Mucosa of gallbladder (tissue), 1 donor: ENCODE measurements at regions not wholly inside any gene's neighbourhood (a gene's known extent, or its start where the extent isn't known, plus 50 kb on each side); places are given as distances from the start of the nearest gene placed in this dataset.

Experiments used
- DNase-seq: peaks from one replicate; pipeline ENCODE4 v3.0.0-alpha.2; 2020; ENCODE audit warnings: low spot score
- donor health status: DM: no; HTN: no; CAD: no.

GRCh38 chr17:74049167-74049966 is 154.1 kb upstream of the RPL38 start:
- no peak for DNase-seq

GRCh38 chr17:74049967-74050458 is 153.5 kb upstream of the RPL38 start:
- DNase-seq: no peak

DNA sequence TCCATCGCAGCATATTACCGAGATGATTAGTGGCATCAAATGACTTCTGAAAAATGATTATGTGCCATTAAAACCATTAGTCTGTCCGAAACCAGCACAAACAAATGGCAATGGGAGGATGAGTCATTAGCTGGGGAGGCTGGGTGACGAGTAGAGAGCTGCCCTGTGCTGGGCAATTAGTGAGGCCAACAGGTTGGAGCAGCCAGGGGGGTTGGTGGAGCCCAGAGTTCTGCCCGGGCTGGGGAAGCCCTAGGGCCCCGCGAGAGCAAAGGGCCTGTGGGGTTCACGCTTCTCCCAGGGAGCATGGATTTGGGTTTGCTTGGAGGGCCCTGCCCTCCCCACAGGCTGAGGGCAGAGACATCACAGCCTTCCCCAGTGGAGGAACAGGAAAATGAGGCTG is 152.1 kb upstream of the RPL38 start:
- no peak for DNase-seq

DNA sequence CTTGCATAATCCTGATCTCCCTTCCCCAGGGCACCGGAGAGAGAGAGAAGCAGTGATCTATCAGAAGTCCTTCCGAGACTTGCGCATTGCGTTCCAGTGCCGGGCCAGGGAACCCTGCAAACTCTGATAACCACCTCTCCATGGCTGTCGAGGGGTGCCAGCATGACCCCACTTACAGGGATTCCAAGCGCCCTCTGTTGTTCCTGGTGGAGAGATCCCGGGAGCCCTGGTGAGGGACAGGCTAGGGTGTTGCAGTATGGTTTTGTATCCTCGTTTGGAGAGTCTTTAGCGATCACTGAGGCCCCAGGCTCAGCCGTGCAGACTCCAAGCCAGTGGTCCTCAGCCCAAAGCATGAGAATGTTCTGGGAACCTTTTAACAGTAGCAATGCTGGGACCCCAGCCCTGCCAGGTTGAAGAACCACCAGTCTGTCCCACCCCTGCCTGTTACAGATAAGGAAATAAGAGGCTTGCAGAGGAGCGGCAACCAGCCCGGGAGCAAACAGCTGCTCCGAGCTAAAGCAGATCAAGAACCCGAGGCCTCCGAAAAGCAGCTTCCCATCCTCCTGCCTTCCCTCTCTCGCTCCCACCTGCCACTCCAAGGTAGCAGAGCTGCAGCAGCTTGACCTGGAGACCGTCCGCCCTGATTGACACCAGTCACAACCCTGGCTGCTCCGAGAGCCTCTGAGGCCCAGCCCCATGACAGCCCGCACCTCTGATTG is 150.3 kb upstream of the RPL38 start:
- no peak for DNase-seq

- no peak for DNase-seq
Measured at GRCh38 chr17:74053712-74054078, 149.8 kb upstream of the RPL38 start.

DNA sequence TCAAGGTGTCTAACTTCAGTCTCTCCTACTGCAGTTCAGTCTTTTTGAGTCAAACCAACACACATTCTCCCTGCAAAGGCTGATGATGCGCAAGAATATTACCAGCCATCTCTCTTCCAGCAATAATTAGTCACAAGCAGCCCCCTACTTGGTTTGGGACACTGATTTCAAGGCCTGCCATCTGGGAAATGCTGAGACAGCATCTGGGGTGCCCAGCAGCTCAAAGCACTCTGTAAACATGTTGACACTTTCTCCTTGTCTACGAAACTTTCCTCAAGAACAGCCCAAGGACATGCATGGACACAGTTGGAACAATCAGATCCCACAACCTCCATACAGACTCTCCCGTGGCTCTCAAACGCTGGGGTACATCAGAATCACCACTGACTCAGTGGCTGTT is 149.2 kb upstream of the RPL38 start:
- no peak for DNase-seq

GRCh38 chr17:74055508-74056160 is 147.8 kb upstream of the RPL38 start:
- no peak for DNase-seq

DNA sequence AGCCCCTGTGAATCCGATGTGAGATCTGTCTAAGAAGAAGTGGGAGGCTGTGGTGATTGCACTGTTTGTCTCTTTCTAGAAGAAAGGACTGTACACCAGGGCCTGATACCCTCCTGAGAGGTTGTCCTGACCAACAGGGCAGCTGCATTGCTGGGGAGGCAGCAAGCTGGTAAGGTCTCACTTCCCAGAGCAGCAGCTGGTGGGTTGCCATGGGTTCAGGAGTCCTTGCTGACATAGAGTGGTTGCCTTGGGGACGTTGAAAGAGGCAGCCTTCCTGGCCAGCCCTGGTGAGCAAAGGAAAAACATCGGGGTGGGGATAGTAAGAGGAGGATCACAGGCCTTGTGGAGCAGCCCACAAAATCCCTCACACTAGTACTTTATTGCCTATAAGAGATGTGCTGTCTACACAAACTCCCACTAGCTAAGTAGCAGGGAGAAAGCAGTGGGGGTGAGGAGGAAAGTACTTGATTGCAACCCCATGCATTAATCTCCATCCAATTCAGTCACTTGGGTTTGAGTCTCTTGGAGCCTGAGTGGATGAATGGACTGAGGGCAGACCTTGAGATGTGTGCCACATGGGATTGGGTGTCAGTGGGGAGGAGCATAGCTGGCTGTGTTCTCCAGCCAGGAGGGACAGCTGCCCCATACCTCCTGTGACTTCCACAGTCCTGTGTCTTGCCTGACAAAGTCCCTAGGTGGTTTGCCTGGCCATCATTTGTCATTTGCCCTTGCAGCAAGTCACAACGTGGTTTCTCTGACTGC is 143.8 kb upstream of the RPL38 start:
- DNase-seq: no peak

- DNase-seq: no peak
Measured at GRCh38 chr17:74061758-74062157, 141.7 kb upstream of the RPL38 start.

GRCh38 chr17:74062234-74062633 is 141.2 kb upstream of the RPL38 start:
- DNase-seq: no peak

GRCh38 chr17:74063439-74063838 is 140.0 kb upstream of the RPL38 start:
- no peak for DNase-seq

DNA sequence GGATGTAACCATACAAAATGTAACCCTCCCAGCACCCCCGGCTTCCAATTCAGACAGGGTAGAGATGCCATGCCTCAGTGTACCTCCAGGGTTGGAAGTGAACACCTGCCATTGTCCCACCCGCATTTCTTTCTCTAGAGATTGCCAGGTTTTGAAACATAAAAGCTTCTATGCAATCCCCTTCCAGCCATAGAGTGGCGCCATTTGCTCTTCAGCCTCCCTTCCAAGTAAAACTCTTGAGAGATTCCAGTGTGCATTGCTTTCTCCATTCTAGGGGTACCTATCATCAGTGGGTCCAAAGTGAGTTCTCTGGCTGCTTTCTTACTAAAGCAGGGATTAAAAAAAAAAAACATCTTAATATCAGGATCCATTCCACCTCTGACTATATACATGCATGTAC is 133.1 kb upstream of the RPL38 start:
- DNase-seq: no peak

DNA sequence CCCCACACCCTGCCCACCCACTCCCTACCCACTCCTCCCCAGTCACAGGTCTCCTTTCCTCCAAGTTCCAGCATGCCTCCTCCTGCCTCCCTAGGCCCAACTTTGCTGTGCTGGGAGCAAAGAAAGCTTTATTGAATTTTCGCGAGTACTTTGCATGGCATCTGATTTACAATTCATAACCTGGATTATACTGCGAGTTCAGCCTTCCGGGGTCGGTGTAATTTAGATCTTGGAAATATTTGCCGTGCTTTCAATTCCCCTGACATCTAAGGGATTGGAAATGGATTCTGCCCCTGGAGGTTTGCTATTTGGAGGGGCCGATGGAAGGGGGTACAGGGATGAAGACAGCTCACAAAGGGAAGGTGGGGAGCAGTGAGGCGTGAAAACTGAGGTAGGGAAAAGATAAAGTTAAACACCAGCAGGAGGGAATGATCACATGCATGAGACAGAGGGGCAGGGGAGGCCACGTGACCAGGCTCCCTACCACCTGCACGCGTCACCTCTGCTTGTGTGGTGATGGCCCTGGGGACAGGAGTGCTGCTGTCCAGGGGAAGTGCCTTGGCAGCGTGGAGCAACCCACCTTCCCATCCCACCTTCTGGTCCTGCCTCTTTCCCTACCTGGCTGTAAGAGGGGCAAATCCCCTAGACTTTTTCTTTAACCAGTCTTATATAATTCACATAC is 132.3 kb upstream of the RPL38 start:
- DNase-seq: no peak

GRCh38 chr17:74072340-74072739 is 131.1 kb upstream of the RPL38 start:
- DNase-seq: no peak

DNA sequence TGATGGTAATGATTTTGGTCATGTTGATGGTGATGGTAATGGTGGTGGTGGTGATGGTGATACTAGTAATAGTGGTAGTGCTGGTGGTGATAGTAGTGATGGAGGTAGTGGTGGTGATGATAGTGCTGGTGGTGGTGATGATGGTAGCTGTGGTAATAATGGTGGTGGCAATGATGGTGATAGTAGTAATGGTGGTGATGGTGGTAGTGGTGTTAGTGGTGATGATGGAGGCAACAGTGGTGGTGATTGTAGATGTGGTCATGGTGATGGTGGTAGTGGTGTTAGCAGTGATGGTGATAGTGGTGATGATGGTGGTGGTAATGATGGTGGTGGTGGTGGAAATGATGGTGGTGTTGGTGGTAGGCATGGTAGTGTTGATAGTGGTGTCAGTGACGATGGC is 127.0 kb upstream of the RPL38 start:
- DNase-seq: no peak

DNA sequence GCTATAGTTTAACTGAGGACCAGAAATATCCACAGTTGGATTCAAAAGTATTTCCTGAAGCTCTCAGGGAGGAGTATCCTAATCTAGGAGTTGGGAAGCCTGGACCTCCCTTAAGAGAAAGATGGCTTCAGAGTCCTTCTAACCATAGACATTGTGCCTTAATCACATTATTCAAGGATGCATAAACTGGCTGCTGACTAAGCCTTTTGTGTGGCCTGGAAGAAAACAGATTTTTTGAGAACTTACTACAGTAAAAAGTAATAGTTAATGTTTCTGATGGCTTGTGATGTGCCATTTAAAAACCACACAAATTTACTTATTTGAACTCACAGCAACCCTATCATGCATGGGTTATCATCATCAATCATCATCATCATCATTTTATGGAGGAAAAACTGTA is 126.2 kb upstream of the RPL38 start:
- no peak for DNase-seq

- DNase-seq: no peak
Measured at GRCh38 chr17:74078363-74078941, 125.0 kb upstream of the RPL38 start.

DNA sequence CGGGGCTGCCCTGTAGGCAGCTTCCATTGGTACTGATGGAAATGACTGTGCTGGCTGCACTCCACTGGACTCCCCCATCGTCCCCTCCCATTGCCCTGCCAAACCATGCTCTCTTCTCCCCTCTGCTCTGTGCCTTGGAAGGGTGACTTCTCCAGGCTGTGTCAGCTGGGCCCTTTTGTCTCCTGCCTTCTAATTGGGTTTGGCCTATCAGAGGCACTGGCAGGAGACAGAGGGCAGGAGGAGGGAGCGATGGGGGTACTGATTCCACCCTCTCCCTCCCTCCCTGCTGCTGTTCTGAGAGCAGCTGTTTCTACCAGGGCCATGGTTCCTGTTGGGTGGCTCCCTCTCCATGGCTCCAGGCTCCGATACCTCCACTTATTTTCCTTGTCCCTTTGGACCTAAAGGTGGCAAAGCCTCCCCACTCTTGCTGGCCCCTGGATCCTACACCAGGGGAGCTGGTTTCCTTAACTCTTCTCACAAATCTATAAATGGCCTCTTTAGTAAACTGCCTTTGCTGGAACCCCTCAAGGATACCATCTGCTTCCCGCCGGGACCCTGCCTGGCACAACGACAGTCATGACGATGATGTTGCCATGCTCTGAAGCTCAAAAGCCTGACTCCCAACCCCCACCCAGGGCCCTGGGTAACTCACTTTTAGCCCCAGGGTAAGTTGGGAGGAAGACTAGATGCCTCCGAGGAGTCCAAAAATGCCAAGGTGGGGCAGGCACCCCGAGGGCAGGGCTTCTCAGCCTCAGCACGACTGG is 123.8 kb upstream of the RPL38 start:
- no peak for DNase-seq

DNA sequence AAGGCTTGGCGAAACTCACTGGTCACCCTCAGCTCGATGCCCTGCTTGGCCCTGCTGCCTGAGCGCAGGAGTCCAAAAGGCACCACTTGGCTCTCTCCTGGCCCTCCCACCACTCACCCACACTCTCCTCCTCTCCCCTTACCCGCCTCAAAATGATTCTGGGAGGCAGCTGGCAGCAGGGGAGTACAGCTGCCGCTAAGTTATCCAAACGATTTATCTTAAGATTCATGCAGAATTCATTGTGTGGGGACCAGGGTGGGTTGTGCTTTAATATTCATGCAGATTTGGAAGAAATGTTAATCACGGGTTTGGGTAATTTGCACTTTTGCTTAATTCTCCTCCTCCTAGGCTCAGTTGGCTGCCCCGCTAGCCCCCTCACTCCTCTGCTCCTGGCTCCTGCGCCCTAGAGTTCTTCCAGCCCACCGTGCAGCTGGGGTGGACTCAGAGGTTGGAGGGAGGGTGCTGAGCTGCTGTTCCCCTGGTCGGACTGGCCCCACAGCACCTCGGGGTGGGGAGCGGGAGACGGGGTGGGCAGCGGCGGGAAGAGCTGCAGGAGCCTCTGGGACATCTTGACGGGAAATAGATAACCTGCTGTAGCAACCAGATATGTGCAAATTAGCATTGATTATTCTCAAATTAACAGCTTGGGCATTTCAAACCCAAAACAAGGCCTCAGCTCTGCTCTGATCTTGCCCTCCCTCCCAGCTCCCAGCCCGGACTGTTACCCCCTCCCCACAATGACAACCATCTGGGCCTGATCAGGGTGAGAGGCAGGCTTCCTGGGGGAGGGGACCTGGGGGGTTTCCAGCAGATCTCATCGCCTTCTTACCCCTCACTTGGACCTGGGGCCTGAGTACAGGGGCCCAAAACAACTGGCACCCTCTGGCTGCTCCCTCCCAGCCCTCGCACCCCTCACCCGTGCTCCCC is 122.6 kb upstream of the RPL38 start:
- no peak for DNase-seq
